ENCODE measurements at regions not wholly inside any gene's neighbourhood (a gene's known extent, or its start where the extent isn't known, plus 50 kb on each side); places are given as distances from the start of the nearest gene placed in this dataset.

GRCh38 chr2:155157065-155157464 is 458.6 kb downstream of the KCNJ3 start:
- FAIRE-seq (no peak), ATAC-seq (no peak), DNase-seq (ENCODE audit: extremely low read depth in 1 of 4, low spot score in 3 of 4) (no peak)
- Histone ChIP-seq H3K4me3 (no peak overlapping the region), H3K27ac (ENCODE audit: extremely low read depth, low read depth, low read length) (no peak overlapping the region), H3K36me3 (ENCODE audit: control insufficient read depth, insufficient read depth, low read length) (no peaks in the 10 kb centered on the region), H3K27me3 (ENCODE audit: control insufficient read depth in 2 of 2, insufficient read depth in 2 of 2, low read length in 2 of 2) (no peaks in the 10 kb centered on the region), H2AFZ (ENCODE audit: low read depth, low read length) (no peak overlapping the region), H3K4me1 (replicated peaks in 1 of 2; ENCODE audit: control insufficient read depth in 2 of 2, insufficient read depth in 2 of 2, low read length in 2 of 2) (no peaks in the 10 kb centered on the region), H4K20me1 (replicated peaks; ENCODE audit: control insufficient read depth, insufficient read depth, low read length) (no peaks in the 10 kb centered on the region), H3K9me1 (ENCODE audit: control insufficient read depth, insufficient read depth, low read length) (no peaks in the 10 kb centered on the region), H3K9me3 (replicated peaks; ENCODE audit: control insufficient read depth, insufficient read depth, low read depth, low read length) (no peaks in the 10 kb centered on the region; the same call in 1 of the 2 replicates), H3K79me2 (ENCODE audit: control insufficient read depth, insufficient read depth, low read length) (no peaks in the 10 kb centered on the region), H3K9ac (ENCODE audit: insufficient read depth in 1 of 2, low read depth in 2 of 2, low read length in 2 of 2) (no peak overlapping the region), H3K4me2 (ENCODE audit: insufficient read depth, low read length) (no peak overlapping the region)
- 0% methylated on average over 3 of the region's 3 CpGs for WGBS (ENCODE audit: insufficient coverage, low coverage, missing lambda C conversion rate)
- no peak for TF ChIP-seq TCF7 (IDR thresholded peaks at IDR 0.05; ENCODE audit: borderline replicate concordance)
- TF ChIP-seq HDAC6 (IDR thresholded peaks at IDR 0.05; ENCODE audit: low read depth, low read length): no peak
- no peak for TF ChIP-seq ADNP (tag; IDR thresholded peaks at IDR 0.05)
- ChIA-PET POLR2A (no interaction called here), CTCF (ENCODE audit: low intra/inter-chr PET ratio) (no interaction called here)
- intact Hi-C loops (cut with micrococcal nuclease) (no loop called here), in situ Hi-C loops (cut with MboI) (no loop called here)
- BruUV-seq (replicated peaks): no TSS peak

DNA sequence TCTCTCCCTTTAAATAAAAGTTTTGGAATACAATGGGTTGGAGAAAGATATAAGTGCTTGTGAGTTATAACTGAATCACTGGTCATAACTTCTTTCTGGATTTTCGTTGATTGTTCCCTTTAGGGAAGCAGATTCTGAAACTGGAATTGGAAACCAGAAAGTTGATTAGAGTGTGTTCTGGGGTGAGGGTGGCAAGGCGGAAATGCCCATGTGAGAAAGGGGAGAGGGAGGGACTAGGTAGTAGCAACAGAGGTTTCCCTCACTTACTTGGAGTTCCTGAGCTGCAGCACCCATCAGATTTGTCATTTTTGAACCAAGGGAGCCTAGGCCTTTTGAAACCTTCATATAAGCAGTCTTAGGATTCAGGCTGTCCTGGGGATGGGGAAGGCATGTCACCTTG is 453.4 kb downstream of the KCNJ3 start:
- no peaks in the 10 kb centered on the region for H3K36me3 ChIP-seq (ENCODE audit: control insufficient read depth, insufficient read depth, low read length)
- no peak overlapping the region for H3K9ac ChIP-seq (ENCODE audit: insufficient read depth in 1 of 2, low read depth in 2 of 2, low read length in 2 of 2)
- no peak overlapping the region for H3K4me3 ChIP-seq
- no peaks in the 10 kb centered on the region for H3K9me1 ChIP-seq (ENCODE audit: control insufficient read depth, insufficient read depth, low read length)
- no peak for FAIRE-seq
- no peaks in the 10 kb centered on the region for H3K4me1 ChIP-seq (replicated peaks in 1 of 2; ENCODE audit: control insufficient read depth in 2 of 2, insufficient read depth in 2 of 2, low read length in 2 of 2)
- DNase-seq (ENCODE audit: extremely low read depth in 1 of 4, low spot score in 3 of 4): no peak
- H3K4me2 ChIP-seq (ENCODE audit: insufficient read depth, low read length): no peak overlapping the region
- ChIA-PET POLR2A (no interaction called here), CTCF (ENCODE audit: low intra/inter-chr PET ratio) (no interaction called here)
- H3K79me2 ChIP-seq (ENCODE audit: control insufficient read depth, insufficient read depth, low read length): no peaks in the 10 kb centered on the region
- no peaks in the 10 kb centered on the region for H4K20me1 ChIP-seq (replicated peaks; ENCODE audit: control insufficient read depth, insufficient read depth, low read length)
- no TSS peak for BruUV-seq (replicated peaks)
- H3K27ac ChIP-seq (ENCODE audit: extremely low read depth, low read depth, low read length): no peak overlapping the region
- TF ChIP-seq GTF2A2 (tag; IDR thresholded peaks at IDR 0.05) (no peak), PTTG1 (tag; IDR thresholded peaks at IDR 0.05; ENCODE audit: low read depth) (no peak), RCOR1 (IDR thresholded peaks at IDR 0.05; ENCODE audit: borderline replicate concordance in 1 of 2, low read depth in 2 of 2, low read length in 2 of 2) (no peak)
- H3K27me3 ChIP-seq (ENCODE audit: control insufficient read depth in 2 of 2, insufficient read depth in 2 of 2, low read length in 2 of 2): no peaks in the 10 kb centered on the region
- no peak overlapping the region for H2AFZ ChIP-seq (ENCODE audit: low read depth, low read length)
- ATAC-seq: no peak
- intact Hi-C loops (cut with micrococcal nuclease) (no loop called here), in situ Hi-C loops (cut with MboI) (no loop called here)
- no peaks in the 10 kb centered on the region for H3K9me3 ChIP-seq (replicated peaks; ENCODE audit: control insufficient read depth, insufficient read depth, low read depth, low read length)
- WGBS (ENCODE audit: insufficient coverage, low coverage, missing lambda C conversion rate): 0% methylated on average over 2 of the region's 2 CpGs

Data from K562 (cell line).